GM19043 (cell line): ENCODE measurements at regions not wholly inside any gene's neighbourhood (a gene's known extent, or its start where the extent isn't known, plus 50 kb on each side); places are given as distances from the start of the nearest gene placed in this dataset.
"Not testable (repeated sequence)": the region's sequence is repeated elsewhere in the genome, so short reads cannot be mapped to it uniquely, and the experiment has no call there.

Experiments
- ATAC-seq: cut with Tn5 transposase; IDR thresholded peaks from one replicate; pipeline ENCODE4 v1.9.1; 2021; ENCODE audit warnings: low read depth; ENCODE audit not compliant: unreplicated experiment

DNA sequence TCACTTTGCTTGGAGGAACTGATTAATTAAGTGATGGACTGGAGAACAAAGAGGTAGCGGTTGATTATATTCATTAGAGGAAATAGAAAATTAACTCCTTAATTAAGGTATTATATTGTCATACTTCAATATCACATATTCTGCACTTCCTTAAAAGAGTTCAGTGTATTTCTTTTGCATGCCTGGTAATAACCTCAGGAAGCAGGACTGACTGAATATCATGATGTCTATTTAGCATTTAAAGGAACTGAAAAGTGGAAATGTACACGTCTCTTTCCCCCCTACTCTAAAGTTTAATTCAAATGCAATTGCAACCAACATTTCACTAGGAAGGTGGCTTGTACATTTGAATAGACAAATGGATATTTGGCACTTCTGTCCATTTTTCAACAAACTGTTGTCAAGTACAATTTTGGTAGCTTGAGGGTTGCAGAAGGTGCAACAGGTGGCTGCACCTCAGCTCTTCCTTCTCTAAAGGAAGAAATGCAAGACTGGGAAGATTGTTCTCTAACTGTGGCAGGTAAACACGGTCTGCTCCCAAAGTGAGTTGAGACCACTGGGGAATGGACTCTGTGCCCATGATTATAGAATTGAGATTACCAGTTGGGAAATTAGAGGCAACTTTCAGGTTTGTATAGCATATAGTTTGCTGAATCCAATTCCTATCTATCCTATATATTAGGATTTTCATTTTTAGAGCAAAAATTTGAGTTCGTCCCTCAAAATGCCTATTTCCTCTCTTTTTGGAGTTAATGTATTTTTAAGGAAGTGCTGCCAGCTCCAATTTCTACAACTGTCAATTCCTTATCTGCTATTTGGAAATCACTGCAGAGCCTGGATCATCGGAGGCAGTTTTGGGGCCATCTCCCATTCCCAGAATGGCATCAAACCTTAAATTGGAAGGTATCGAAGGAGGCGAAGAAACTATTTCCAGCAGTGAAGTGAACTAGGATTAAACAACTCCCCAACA is 98.9 kb upstream of the TAF11L2 start:
- no peak for ATAC-seq

DNA sequence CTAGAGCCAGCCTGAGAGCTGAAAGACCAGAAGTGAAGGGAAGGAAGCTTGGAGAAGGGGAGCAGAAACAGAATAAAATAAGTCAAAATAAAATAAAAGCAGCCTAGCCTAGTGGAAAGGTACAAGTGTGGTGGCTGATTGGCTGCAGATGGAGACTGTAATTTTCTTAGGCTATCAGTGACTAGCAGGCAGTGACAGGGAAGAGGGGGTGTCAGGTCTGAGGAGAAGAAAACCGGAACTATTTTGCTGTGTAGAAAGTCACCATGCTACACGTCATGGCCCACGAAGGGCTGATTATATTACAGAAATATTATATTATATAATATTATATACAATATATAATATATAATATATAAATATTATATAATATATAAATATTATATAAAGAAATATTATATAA is 98.1 kb upstream of the TAF11L2 start:
- ATAC-seq = no peak

DNA sequence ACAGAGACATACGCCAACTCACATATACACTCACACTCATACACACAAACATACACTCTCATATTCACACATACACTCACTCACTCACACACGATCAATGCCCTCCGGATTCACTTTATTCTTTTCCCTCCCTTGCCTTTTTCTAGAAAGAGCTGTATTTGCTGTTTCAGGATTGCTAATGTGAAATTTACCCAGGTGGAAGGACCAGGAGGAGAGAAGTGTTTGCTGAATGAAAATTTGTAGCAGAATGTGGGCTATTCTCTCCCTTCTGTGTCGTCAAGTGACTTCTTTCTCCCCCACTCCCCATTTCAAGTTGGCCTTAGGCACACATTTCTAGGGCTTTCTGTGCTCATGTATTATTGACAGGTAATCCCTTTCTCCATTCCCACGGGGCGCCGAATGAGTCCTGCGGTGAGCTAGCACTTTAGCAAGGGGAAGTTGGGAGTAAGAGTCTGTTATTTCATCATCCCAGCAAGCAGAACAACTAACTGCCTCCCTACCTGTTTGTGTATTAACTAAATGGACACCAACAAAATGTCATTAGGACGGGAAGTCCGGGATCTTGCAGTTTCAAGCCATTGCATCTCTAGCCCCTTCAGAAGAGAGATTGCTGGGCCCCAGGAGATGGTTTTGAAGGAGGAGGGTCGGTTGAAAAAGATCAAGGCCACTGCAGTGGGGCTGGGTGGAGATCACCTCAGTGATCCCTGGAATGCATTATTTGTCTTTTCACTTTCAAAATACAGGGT is 97.1 kb upstream of the TAF11L2 start:
- no peak for ATAC-seq

DNA sequence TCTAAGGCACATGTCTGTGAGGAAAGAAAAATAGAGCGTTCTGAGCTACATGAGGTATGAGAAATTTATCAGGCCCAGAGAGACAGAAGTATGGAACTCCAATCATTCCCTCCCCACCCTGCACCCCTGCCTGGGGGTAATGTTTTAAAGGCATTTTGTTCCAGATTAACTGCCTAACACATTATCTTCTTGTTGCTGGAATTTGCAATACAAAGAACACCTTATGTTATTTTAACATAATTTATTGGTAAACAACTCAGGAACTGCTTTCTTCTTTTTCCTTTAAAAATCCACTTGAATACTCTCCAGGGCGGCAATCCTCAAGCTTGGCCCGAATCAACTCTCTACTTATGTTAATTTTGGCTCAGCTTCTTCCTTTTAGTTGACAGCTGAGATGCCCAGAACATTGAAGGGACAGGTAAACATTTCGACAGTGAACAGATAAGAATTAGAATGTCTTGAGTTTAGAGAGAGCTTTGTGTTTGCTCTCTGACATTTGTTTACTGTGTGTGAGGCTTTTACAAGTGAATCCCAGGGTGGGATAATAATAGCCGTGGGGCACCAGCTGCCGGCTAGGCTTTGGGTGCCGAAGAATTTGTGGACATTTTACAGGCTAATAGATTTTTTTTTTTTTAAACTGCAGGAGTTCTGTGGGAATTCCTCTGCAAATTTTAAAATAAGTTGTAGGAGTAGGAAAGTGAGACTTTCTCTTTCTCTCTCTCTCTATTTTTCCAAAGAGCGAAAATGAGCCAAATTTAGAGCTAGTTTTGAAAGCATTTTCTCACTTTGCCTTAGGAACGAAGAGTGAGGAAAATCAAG is 96.4 kb upstream of the TAF11L2 start:
- ATAC-seq = no peak

DNA sequence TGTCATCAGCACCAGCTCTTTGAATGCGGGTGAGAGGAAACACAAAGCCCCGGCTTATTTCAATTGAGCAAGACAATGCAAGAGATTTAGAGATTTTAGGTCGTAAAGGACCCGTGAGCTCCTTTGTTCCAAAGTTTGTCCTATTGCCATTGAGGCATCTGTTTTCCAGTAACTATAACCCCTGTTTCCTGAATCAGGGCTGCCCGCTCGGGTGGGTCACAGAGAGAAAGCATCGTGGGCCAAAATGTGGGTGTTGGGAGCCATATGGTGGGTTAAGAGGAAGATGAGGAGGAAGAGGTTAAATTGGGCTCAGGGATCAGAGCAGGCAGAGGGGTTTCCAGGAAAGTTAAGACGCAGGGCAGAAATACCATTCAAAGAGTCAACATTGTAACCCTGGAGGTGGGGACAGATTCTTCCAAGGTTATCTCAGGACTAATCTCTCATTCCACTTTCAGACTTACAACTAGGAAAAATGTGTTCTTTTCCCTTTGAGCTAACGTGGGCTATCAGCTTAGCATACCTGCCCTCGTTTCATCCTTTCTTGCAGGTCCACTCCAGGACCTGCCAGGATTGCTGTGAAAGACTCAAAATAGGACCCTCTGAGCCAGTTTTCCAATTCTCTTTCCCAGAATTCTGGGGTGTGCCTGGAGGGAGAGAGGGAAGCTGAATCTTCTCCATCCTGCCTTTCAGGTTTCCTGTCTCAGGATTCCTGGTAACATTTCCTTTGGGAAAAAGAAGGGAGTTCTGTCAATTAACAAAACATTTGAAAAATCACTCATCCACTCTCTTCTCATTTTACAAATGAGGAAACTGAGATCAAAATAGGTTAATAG is 95.5 kb upstream of the TAF11L2 start:
- ATAC-seq = no peak

DNA sequence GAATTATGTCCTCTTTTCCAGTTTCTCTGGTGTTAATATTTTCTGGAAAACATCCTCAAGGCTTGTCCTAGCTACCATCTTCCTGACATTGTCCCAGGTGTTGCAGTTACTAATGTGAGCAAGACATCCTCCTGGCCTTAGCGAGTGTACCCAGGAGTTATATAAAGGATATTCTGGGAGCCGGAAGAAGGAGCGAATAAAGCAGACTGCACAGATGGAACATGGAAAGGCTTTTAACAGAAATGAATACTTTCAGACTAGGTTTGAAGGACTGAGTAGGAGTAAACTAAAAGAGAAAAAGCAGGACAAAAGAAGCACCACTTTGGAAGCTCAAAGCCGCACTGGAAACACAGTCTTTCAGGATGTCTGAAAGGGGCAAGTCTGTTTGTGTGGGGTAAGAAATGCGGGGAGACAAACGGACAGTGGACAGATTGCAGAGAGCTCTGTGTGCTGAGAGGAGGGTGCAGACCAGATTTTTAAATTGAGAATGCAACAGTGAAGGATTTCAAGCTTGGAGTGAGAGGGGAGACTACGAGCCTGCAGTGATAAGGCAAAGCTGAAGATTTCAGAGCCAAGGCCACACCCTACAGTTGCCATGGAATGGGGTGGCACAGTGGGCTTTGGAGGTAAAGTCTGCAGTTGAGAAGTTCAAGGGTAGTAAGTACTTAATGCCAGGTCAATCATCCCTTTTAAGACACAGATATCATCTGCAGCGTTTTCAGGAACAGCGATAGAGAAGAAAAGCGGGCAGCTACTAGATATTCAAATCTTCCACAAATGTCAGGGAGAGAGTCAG is 94.1 kb upstream of the TAF11L2 start:
- ATAC-seq = no peak

DNA sequence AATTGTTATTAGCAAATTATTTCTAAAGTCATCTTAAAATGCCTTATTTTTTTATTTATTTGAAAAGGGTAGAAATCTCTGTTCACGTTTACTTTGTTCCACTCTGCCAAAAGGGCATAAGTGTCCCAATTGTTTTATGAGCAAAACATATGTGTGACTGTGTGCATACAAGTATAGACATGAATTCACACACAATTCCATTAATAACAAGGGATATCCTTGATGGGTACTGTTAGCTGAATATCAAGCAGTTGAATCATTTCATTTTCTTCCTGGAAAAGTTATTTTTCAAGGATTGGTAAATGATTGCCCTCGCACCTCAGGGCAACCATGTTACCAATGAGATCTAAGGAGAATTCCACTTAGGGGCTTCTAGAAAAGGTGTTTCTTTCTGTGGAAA is 92.1 kb upstream of the TAF11L2 start:
- ATAC-seq = no peak

DNA sequence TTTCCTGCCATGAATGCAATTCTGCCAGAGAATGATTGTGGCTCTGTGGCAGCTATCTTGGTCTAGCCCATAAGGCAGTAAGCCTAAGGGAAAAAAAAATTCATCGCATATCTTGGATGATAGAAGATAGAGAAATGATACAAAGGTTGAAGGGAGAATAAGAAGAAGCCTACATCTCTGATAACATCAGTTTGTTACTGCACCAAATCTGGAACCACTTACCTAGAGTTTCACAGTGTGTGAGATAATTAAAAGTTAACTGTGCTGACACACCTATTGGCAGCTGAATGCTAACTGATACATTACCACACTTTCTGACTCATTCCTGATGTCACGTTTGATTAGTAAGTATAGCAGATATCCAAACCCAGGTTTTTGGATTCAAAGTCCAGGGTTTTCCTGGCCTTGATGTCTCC is 91.6 kb upstream of the TAF11L2 start:
- ATAC-seq = no peak

DNA sequence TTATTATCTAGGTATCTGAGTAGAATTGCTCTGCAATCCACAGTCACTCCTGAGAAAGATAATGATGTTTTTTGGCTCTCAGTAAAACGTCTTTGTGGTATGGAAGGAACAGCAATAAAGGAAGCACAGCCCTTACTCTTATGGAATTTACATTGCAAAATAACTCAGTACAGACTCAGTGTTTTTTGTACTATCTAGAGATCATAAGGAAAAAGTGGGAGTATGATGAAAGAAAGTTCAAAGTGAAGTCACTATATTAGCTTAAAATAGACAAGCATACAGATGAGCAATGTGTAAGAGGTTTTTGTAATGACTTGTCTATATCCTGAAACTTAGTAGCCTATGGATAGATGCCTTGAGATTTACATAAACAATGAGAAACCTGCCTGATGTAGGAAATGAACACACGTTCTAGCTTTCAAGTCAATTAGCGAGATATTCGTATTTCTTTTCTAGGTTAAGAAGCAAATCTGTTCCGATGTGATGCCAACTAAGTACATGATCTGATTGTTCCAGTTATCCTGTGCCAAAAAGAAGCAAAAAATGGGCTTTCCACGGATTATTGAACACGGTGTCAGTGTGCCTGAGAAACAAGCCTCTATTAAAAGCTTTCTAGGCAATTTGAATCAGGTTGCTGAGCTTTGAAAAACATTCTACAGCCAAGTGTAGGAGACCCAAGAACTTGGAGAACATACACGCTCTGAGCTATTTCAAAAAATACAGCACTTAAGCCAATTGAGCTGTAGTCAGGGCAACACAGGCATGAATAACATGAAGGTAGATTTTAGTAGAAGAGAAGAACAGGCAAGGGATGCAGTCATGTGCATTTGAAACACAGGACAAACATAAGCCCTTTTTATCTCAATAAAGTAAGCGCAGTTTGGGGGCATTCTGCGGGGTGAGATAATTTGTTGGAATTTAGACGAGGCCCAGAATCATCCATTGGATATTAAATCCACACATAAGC is 86.3 kb upstream of the TAF11L2 start:
- ATAC-seq = no peak

DNA sequence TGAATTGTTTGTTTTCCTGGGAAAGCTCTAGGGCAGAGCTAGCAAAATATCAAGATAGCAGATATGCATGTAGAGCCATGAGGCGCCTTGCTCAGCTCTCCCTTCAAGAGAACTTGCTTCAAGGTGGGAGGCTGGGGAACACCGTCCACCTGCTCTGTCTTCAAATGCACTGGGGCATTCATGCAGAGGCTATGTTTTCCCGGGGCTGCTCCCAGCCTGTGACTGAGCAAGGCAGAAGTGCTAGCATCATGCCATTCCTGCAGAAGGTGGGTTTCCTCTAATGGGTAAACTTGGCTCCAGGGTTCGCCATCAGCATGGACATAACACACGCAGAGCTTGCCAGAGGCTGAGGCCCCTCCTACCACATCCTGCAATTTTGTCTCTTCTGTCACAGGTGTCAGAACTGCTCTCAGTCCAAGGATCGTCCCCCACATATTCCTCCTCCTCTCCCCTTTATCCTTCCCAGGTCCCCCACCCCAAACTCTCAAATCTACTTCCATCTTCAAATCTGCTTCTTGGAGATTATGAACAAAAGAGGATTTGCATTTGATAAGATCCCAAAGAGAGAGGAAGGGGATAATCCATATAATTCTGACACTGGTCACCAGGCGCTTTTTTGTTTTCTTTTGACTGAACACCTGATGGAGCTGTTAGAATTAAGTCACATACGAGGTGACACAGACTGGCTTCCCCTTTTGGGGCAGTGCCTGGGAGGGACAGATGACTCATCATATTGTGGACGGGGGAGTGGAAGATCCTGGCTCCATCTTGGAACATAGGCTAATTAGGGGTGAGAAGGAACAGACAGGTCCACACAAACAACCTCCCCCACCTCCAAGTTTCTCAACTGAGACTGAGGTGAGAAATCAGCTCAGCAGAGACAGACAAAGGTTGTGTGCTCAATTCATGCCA is 85.0 kb upstream of the TAF11L2 start:
- no peak for ATAC-seq

DNA sequence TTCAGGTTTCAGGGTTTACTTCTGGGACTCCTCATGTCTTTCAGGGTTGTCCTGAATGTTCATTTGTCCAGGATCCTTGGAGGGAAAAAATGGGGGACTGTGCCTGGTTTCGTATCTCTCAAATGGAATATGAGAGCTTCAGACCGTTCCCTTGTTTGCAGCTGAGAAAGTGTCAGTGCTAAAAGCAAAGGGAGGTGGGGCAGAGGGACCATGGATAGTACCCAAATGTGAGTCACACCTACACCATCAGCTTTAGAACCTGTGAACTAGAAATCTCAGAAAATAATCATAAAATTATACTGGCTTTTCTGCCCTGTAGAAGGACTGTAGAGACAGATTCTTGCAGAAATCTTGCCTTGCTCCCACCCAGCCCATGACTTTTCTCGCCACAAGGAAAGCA is 84.3 kb upstream of the TAF11L2 start:
- no peak for ATAC-seq

DNA sequence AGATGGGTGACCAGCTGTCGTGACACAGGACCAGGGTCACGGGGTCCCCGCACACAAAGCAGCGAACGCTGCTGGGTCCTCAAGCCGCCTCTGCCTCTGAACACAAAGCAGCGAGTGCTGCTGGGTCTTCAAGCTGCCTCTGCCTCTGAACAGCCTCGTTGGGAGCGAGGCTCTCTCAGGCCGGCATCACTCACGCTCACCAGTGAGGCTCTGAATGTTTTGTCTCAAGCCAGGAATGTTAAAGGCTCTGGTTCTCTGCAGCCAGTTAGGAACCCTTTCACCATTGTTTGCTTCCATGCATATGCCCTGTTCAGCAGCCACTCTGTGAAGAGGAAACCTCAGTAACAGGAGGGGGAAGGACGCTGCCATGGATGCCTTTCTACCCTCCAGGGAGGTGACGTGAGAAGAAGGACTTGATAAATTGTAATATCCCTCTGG is 82.7 kb upstream of the TAF11L2 start:
- ATAC-seq = no peak

DNA sequence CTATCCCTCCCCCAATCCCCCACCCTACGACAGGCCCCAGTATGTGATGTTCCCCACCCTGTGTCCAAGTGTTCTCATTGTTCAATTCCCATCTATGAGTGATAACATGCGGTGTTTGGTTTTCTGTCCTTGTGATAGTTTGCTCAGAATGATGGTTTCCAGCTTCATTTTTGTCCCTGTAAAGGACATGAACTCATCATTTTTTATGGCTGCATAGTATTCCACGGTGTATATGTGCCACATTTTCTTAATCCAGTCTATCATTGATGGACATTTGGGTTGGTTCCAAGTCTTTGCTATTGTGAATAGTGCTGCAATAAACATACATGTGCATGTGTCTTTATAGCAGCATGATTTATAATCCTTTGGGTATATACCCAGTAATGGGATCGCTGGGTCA is 81.7 kb upstream of the TAF11L2 start:
- not testable (repeated sequence) for ATAC-seq

DNA sequence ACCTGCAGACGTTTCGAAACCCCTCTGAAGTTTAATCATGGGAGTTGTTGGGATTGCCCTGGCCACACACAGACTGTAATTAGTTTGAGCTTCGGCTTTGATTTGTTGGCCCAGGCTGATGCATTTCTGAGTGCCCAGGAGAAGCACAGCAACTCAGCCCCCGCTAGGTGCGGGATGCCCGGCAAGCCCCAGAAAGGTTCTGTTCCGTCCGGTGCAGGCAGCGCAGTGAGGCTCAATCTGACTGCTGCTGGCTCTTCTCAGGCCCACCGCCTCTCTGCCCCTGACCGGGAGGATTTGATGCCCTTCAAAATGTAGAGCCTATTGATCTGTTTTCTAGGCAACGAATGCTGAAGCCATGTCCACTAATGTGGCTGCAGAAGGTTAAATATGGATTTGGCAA is 73.4 kb upstream of the TAF11L2 start:
- ATAC-seq = no peak

DNA sequence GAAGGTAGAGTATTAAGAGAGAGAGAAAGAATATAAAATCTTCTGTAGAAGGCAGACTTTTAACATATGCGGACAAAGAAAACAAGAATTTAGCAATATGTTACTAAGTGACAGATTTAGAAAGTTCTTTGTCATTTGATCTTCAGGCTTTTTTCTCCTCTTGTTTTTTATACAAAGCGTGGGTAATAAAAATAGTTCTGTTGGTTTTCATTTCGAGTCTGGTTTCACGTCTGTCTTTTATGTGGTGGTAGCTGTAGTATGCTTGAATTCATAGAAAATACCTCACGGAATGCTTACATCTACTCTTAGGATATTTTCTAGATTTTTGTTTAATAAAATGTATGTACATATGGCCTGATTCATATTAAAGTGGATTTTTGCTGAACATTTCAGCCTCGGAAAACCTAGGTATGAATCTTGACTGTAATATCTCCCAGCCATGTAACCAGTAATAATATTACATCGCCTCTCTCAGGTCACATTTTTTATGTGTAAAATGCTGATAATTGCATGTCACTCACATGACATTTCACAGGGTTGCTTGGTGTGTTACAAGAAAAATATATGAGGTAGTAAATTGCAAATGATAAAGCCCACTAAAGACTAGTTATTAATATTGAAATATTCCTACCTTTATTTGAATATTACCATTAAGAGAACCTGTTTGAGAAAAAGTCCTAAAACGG is 72.5 kb upstream of the TAF11L2 start:
- no peak for ATAC-seq

DNA sequence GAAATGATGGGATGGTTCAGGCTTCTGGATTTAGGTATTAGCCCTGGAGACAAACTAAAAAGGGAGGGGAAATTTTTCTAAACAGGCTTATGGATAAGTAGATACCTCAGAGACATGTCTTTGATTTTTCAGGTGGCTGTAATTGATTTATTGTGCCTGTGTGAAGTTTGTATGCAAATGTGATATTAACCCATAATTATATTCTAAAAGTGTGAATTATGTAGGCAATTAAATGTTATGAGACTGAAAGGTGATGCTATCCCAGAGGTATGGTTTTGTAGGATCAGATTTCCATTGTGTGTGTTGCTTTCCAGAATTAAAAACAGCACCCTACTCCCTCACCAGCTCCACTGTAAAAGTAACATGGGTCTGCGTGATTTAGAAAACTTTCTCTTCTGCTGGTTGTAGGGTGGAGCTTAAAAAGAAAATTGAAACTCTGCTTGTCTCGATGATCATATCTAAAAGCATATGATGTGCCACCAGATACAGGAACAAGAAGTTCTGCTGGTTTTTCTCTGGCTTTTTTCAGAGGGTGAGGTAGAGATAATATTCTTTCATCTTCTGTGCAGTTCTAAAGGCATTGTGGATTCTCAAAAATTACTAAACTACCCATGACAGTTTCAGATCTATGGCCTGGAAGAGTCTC is 71.8 kb upstream of the TAF11L2 start:
- ATAC-seq = peak; percentile 81
